ENCODE measurements at regions not wholly inside any gene's neighbourhood (a gene's known extent, or its start where the extent isn't known, plus 50 kb on each side); places are given as distances from the start of the nearest gene placed in this dataset.

DNA sequence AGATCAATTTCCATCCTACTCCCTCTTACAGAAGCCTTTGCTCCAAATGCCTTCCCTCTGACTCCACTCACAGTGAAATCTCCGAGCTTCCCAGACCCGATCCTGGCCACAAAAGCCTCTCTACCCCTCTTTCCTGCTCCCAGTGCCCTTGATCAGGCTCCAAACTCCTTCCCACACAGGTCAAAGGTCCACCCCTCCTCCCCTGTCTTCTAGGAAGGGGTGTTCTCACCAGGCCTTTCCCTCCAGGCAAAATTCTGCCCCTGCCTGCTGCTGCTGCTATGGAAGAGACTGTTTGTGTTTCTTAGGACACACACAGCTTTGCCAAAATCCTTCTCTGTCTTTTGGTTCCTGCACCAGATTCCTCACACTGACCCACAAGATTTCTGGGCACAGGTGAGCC is 85.8 kb upstream of the ALDH1A1 start:
- ATAC-seq (ENCODE audit: insufficient number of reproducible peaks, low FRiP score, low read depth) (no peak), DNase-seq (ENCODE audit: low spot score) (peak; percentile 7)
- peaks cover 19 to 38% of the 10 kb centered on the region in 2 donors for H3K4me1 ChIP-seq (ENCODE audit: control insufficient read depth in 1 of 2, low read depth in 2 of 2)
- no peak overlapping the region for H3K4me3 ChIP-seq
- no peak for TF ChIP-seq CTCF (IDR thresholded peaks at IDR 0.05)
- peak overlapping the region; percentile 80 to 82 for H3K27ac ChIP-seq
- no peaks in the 10 kb centered on the region for H3K36me3 ChIP-seq
- H3K9me3 ChIP-seq, result no peaks in the 10 kb centered on the region
- H3K27me3 ChIP-seq (replicated peaks; ENCODE audit: insufficient read depth), result no peaks in the 10 kb centered on the region

- H3K27me3 ChIP-seq (replicated peaks; ENCODE audit: insufficient read depth), result no peaks in the 10 kb centered on the region
- ATAC-seq (ENCODE audit: insufficient number of reproducible peaks, low FRiP score, low read depth), result no peak
- H3K9me3 ChIP-seq, result no peaks in the 10 kb centered on the region
- no peak for DNase-seq (ENCODE audit: low spot score)
- H3K4me3 ChIP-seq, result no peak overlapping the region
- H3K27ac ChIP-seq, result peak overlapping the region; percentile 80 to 82
- H3K36me3 ChIP-seq, result no peaks in the 10 kb centered on the region
- TF ChIP-seq CTCF (IDR thresholded peaks at IDR 0.05), result no peak
- peaks cover 19 to 38% of the 10 kb centered on the region in 2 donors for H3K4me1 ChIP-seq (ENCODE audit: control insufficient read depth in 1 of 2, low read depth in 2 of 2)
These were observed 85.2 kb upstream of the ALDH1A1 start for GRCh38 chr9:73038089-73038509.

GRCh38 chr9:73037613-73038012 is 84.8 kb upstream of the ALDH1A1 start:
- Histone ChIP-seq H3K36me3 (no peaks in the 10 kb centered on the region), H3K27ac (peak overlapping the region; percentile 80 to 82), H3K4me3 (no peak overlapping the region), H3K27me3 (replicated peaks; ENCODE audit: insufficient read depth) (no peaks in the 10 kb centered on the region), H3K9me3 (no peaks in the 10 kb centered on the region), H3K4me1 (ENCODE audit: control insufficient read depth in 1 of 2, low read depth in 2 of 2) (peaks cover 19 to 38% of the 10 kb centered on the region in 2 donors)
- no peak for DNase-seq (ENCODE audit: low spot score)
- no peak for TF ChIP-seq CTCF (IDR thresholded peaks at IDR 0.05)
- ATAC-seq (ENCODE audit: insufficient number of reproducible peaks, low FRiP score, low read depth), result no peak

DNA sequence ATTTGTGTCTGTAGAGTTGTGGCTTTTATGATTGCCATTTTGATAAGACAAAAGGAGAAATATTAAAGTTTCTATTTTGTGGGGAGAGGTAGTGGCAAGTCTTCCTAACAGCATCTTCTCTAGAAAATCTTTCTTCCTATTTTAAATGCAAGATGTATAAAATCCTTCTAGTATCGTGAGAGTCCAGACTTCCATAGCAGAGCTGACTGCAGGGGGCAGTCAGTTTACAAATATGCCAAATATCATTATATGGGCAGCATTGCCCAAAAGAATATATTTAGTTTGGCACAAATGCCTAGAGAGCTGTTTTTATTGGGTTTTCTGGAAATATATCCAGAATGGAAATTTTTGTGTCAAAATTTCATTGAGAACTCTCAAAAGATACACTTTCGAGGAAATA is 82.1 kb upstream of the ALDH1A1 start:
- ATAC-seq (ENCODE audit: insufficient number of reproducible peaks, low FRiP score, low read depth) (no peak), DNase-seq (ENCODE audit: low spot score) (no peak)
- no peak for TF ChIP-seq CTCF (IDR thresholded peaks at IDR 0.05)
- H3K27me3 ChIP-seq (replicated peaks; ENCODE audit: insufficient read depth), result no peaks in the 10 kb centered on the region
- H3K4me1 ChIP-seq (ENCODE audit: control insufficient read depth in 1 of 2, low read depth in 2 of 2), result peaks cover 19 to 37% of the 10 kb centered on the region in 2 donors
- H3K36me3 ChIP-seq, result no peaks in the 10 kb centered on the region
- no peaks in the 10 kb centered on the region for H3K9me3 ChIP-seq
- H3K27ac ChIP-seq, result no peak overlapping the region
- no peak overlapping the region for H3K4me3 ChIP-seq

DNA sequence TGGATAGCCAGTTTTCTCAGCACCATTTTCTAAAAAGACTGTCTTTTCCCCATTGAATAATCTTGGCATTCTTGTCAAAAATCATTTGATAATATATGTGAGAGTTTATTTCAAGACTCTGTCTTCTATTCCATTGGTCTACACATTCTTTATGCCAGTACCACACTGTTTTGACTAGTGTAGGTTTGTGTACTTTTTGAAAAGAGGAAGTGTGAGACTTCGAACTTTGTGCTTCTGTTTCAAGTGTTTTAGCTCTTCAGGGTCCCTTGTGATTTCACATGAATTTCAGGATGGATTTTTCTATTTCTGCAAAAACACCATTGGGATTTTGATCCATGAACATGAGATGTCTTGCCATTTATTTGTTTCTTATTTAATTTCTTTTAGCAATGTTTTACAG is 78.5 kb upstream of the ALDH1A1 start:
- peaks cover 3 to 10% of the 10 kb centered on the region in 2 donors for H3K4me1 ChIP-seq (ENCODE audit: control insufficient read depth in 1 of 2, low read depth in 2 of 2)
- ATAC-seq (ENCODE audit: insufficient number of reproducible peaks, low FRiP score, low read depth), result no peak
- H3K4me3 ChIP-seq, result no peak overlapping the region
- no peak for TF ChIP-seq CTCF (IDR thresholded peaks at IDR 0.05)
- H3K36me3 ChIP-seq, result no peaks in the 10 kb centered on the region
- H3K27ac ChIP-seq, result no peak overlapping the region
- no peaks in the 10 kb centered on the region for H3K27me3 ChIP-seq (replicated peaks; ENCODE audit: insufficient read depth)
- no peaks in the 10 kb centered on the region for H3K9me3 ChIP-seq
- DNase-seq (ENCODE audit: low spot score), result no peak

Measured in thoracic aorta (tissue), 2 donors.